ENCODE measurements at regions not wholly inside any gene's neighbourhood (a gene's known extent, or its start where the extent isn't known, plus 50 kb on each side); places are given as distances from the start of the nearest gene placed in this dataset.

GRCh38 chr7:68394131-68394530, 1204.1 kb upstream of the AUTS2 start:
- Mint-ChIP-seq H3K27me3 (no peaks in the 10 kb centered on the region), H3K36me3 (no peaks in the 10 kb centered on the region), H3K27ac (no peak overlapping the region), H3K4me3 (no peak overlapping the region), H3K9me3 (peaks cover 18 to 39% (median 22%) of the 10 kb centered on the region in 3 donors), H3K4me1 (no peaks in the 10 kb centered on the region)
- ATAC-seq (replicated peaks in 1 of 4) (no peak), DNase-seq (no peak)
- Histone ChIP-seq H3K36me3 (ENCODE audit: control insufficient read depth in 2 of 2, extremely low read depth in 1 of 2, insufficient read depth in 1 of 2, low read length in 1 of 2) (no peaks in the 10 kb centered on the region), H3K4me1 (ENCODE audit: control insufficient read depth in 1 of 2, extremely low read depth in 1 of 2, insufficient read depth in 2 of 2, low read length in 2 of 2) (no peaks in the 10 kb centered on the region), H3K27ac (ENCODE audit: low read length) (no peak overlapping the region), H3K27me3 (replicated peaks in 1 of 2; ENCODE audit: control insufficient read depth in 2 of 2, extremely low read depth in 1 of 2, insufficient read depth in 2 of 2, low read length in 1 of 2) (no peaks in the 10 kb centered on the region), H3K9me3 (peaks cover 3% of the 10 kb centered on the region), H3K4me3 (ENCODE audit: control insufficient read depth in 1 of 2, extremely low read depth in 1 of 2, low read length in 1 of 2) (no peak overlapping the region)
- 60% methylated on average over 1 of the region's 3 CpGs for WGBS (ENCODE audit: insufficient coverage)
- CTCF ChIA-PET: no interaction called here
- POLR2A ChIA-PET: no interaction called here

GRCh38 chr7:68399991-68400590, 1198.2 kb upstream of the AUTS2 start:
- 60% methylated on average over 1 of the region's 6 CpGs for WGBS (ENCODE audit: insufficient coverage)
- Histone ChIP-seq H3K9me3 (peaks cover 2% of the 10 kb centered on the region), H3K27ac (ENCODE audit: low read length) (no peak overlapping the region), H3K27me3 (replicated peaks in 1 of 2; ENCODE audit: control insufficient read depth in 2 of 2, extremely low read depth in 1 of 2, insufficient read depth in 2 of 2, low read length in 1 of 2) (no peaks in the 10 kb centered on the region), H3K4me3 (ENCODE audit: control insufficient read depth in 1 of 2, extremely low read depth in 1 of 2, low read length in 1 of 2) (no peak overlapping the region), H3K4me1 (ENCODE audit: control insufficient read depth in 1 of 2, extremely low read depth in 1 of 2, insufficient read depth in 2 of 2, low read length in 2 of 2) (no peaks in the 10 kb centered on the region), H3K36me3 (ENCODE audit: control insufficient read depth in 2 of 2, extremely low read depth in 1 of 2, insufficient read depth in 1 of 2, low read length in 1 of 2) (no peaks in the 10 kb centered on the region)
- Mint-ChIP-seq H3K4me3 (no peak overlapping the region), H3K27me3 (no peaks in the 10 kb centered on the region), H3K4me1 (no peaks in the 10 kb centered on the region), H3K36me3 (no peaks in the 10 kb centered on the region), H3K27ac (no peak overlapping the region), H3K9me3 (peaks cover 16 to 26% (median 21%) of the 10 kb centered on the region in 3 donors)
- DNase-seq (no peak), ATAC-seq (replicated peaks in 1 of 4) (no peak)
- POLR2A ChIA-PET: no interaction called here
- CTCF ChIA-PET: no interaction called here

- Histone ChIP-seq H3K4me3 (ENCODE audit: control insufficient read depth in 1 of 2, extremely low read depth in 1 of 2, low read length in 1 of 2) (no peak overlapping the region), H3K36me3 (ENCODE audit: control insufficient read depth in 2 of 2, extremely low read depth in 1 of 2, insufficient read depth in 1 of 2, low read length in 1 of 2) (no peaks in the 10 kb centered on the region), H3K4me1 (ENCODE audit: control insufficient read depth in 1 of 2, extremely low read depth in 1 of 2, insufficient read depth in 2 of 2, low read length in 2 of 2) (no peaks in the 10 kb centered on the region), H3K9me3 (peaks cover 2% of the 10 kb centered on the region), H3K27ac (ENCODE audit: low read length) (no peak overlapping the region), H3K27me3 (replicated peaks in 1 of 2; ENCODE audit: control insufficient read depth in 2 of 2, extremely low read depth in 1 of 2, insufficient read depth in 2 of 2, low read length in 1 of 2) (no peaks in the 10 kb centered on the region)
- Mint-ChIP-seq H3K36me3 (no peaks in the 10 kb centered on the region), H3K9me3 (peaks cover 19 to 30% (median 21%) of the 10 kb centered on the region in 3 donors), H3K27ac (no peak overlapping the region), H3K27me3 (no peaks in the 10 kb centered on the region), H3K4me3 (no peak overlapping the region), H3K4me1 (no peaks in the 10 kb centered on the region)
- ATAC-seq (replicated peaks in 1 of 4): no peak
- ChIA-PET CTCF (no interaction called here), POLR2A (no interaction called here)
- WGBS (ENCODE audit: insufficient coverage): 63% methylated on average over 1 of the region's 3 CpGs
- DNase-seq: no peak
These were observed 1197.5 kb upstream of the AUTS2 start for GRCh38 chr7:68400783-68401182.

- peaks cover 2% of the 10 kb centered on the region for H3K9me3 ChIP-seq
- ATAC-seq (replicated peaks in 1 of 4) (no peak), DNase-seq (no peak)
- CTCF ChIA-PET: no interaction called here
- H3K4me1 ChIP-seq (ENCODE audit: control insufficient read depth in 1 of 2, extremely low read depth in 1 of 2, insufficient read depth in 2 of 2, low read length in 2 of 2): no peaks in the 10 kb centered on the region
- H3K27me3 ChIP-seq (replicated peaks in 1 of 2; ENCODE audit: control insufficient read depth in 2 of 2, extremely low read depth in 1 of 2, insufficient read depth in 2 of 2, low read length in 1 of 2): no peaks in the 10 kb centered on the region
- H3K4me3 ChIP-seq (ENCODE audit: control insufficient read depth in 1 of 2, extremely low read depth in 1 of 2, low read length in 1 of 2): no peak overlapping the region
- Mint-ChIP-seq H3K4me3 (no peak overlapping the region), H3K27me3 (no peaks in the 10 kb centered on the region), H3K36me3 (no peaks in the 10 kb centered on the region), H3K9me3 (peaks cover 16 to 30% (median 21%) of the 10 kb centered on the region in 3 donors), H3K4me1 (no peaks in the 10 kb centered on the region), H3K27ac (no peak overlapping the region)
- H3K36me3 ChIP-seq (ENCODE audit: control insufficient read depth in 2 of 2, extremely low read depth in 1 of 2, insufficient read depth in 1 of 2, low read length in 1 of 2): no peaks in the 10 kb centered on the region
- POLR2A ChIA-PET: no interaction called here
- H3K27ac ChIP-seq (ENCODE audit: low read length): no peak overlapping the region
- no CpG with 5 or more reads among the region's 2 CpGs for WGBS (ENCODE audit: insufficient coverage)
These were observed 1197.0 kb upstream of the AUTS2 start for GRCh38 chr7:68401313-68401712.

- Mint-ChIP-seq H3K4me3 (no peak overlapping the region), H3K36me3 (no peaks in the 10 kb centered on the region), H3K9me3 (peaks cover 9 to 25% (median 12%) of the 10 kb centered on the region in 3 donors), H3K27ac (no peak overlapping the region), H3K27me3 (no peaks in the 10 kb centered on the region), H3K4me1 (no peaks in the 10 kb centered on the region)
- Histone ChIP-seq H3K4me3 (ENCODE audit: control insufficient read depth in 1 of 2, extremely low read depth in 1 of 2, low read length in 1 of 2) (no peak overlapping the region), H3K9me3 (peaks cover 2% of the 10 kb centered on the region), H3K36me3 (ENCODE audit: control insufficient read depth in 2 of 2, extremely low read depth in 1 of 2, insufficient read depth in 1 of 2, low read length in 1 of 2) (no peaks in the 10 kb centered on the region), H3K27ac (ENCODE audit: low read length) (no peak overlapping the region), H3K27me3 (replicated peaks in 1 of 2; ENCODE audit: control insufficient read depth in 2 of 2, extremely low read depth in 1 of 2, insufficient read depth in 2 of 2, low read length in 1 of 2) (no peaks in the 10 kb centered on the region), H3K4me1 (ENCODE audit: control insufficient read depth in 1 of 2, extremely low read depth in 1 of 2, insufficient read depth in 2 of 2, low read length in 2 of 2) (no peaks in the 10 kb centered on the region)
- CTCF ChIA-PET: no interaction called here
- 56% methylated on average over 4 of the region's 4 CpGs for WGBS (ENCODE audit: insufficient coverage)
- POLR2A ChIA-PET: no interaction called here
- DNase-seq (no peak), ATAC-seq (replicated peaks in 1 of 4) (no peak)
These were observed 1191.8 kb upstream of the AUTS2 start for GRCh38 chr7:68406480-68406879.

- ATAC-seq (replicated peaks in 1 of 4) (no peak), DNase-seq (no peak)
- CTCF ChIA-PET: no interaction called here
- Mint-ChIP-seq H3K36me3 (no peaks in the 10 kb centered on the region), H3K4me1 (no peaks in the 10 kb centered on the region), H3K4me3 (no peak overlapping the region), H3K27ac (no peak overlapping the region), H3K9me3 (peaks cover 11 to 28% (median 12%) of the 10 kb centered on the region in 3 donors), H3K27me3 (no peaks in the 10 kb centered on the region)
- POLR2A ChIA-PET: no interaction called here
- H3K9me3 ChIP-seq: peaks cover 2% of the 10 kb centered on the region
- H3K4me1 ChIP-seq (ENCODE audit: control insufficient read depth in 1 of 2, extremely low read depth in 1 of 2, insufficient read depth in 2 of 2, low read length in 2 of 2): no peaks in the 10 kb centered on the region
- no peaks in the 10 kb centered on the region for H3K36me3 ChIP-seq (ENCODE audit: control insufficient read depth in 2 of 2, extremely low read depth in 1 of 2, insufficient read depth in 1 of 2, low read length in 1 of 2)
- no peaks in the 10 kb centered on the region for H3K27me3 ChIP-seq (replicated peaks in 1 of 2; ENCODE audit: control insufficient read depth in 2 of 2, extremely low read depth in 1 of 2, insufficient read depth in 2 of 2, low read length in 1 of 2)
- no peak overlapping the region for H3K4me3 ChIP-seq (ENCODE audit: control insufficient read depth in 1 of 2, extremely low read depth in 1 of 2, low read length in 1 of 2)
- H3K27ac ChIP-seq (ENCODE audit: low read length): no peak overlapping the region
These were observed 1190.8 kb upstream of the AUTS2 start for GRCh38 chr7:68407460-68407859.

GRCh38 chr7:68408873-68409272, 1189.4 kb upstream of the AUTS2 start:
- ChIA-PET POLR2A (no interaction called here), CTCF (no interaction called here)
- no peak overlapping the region for H3K4me3 Mint-ChIP-seq
- no CpG with 5 or more reads among the region's 1 CpG for WGBS (ENCODE audit: insufficient coverage)
- no peaks in the 10 kb centered on the region for H3K36me3 Mint-ChIP-seq
- Histone ChIP-seq H3K36me3 (ENCODE audit: control insufficient read depth in 2 of 2, extremely low read depth in 1 of 2, insufficient read depth in 1 of 2, low read length in 1 of 2) (no peaks in the 10 kb centered on the region), H3K9me3 (no peaks in the 10 kb centered on the region), H3K27me3 (replicated peaks in 1 of 2; ENCODE audit: control insufficient read depth in 2 of 2, extremely low read depth in 1 of 2, insufficient read depth in 2 of 2, low read length in 1 of 2) (no peaks in the 10 kb centered on the region), H3K4me1 (ENCODE audit: control insufficient read depth in 1 of 2, extremely low read depth in 1 of 2, insufficient read depth in 2 of 2, low read length in 2 of 2) (no peaks in the 10 kb centered on the region), H3K4me3 (ENCODE audit: control insufficient read depth in 1 of 2, extremely low read depth in 1 of 2, low read length in 1 of 2) (no peak overlapping the region), H3K27ac (ENCODE audit: low read length) (no peak overlapping the region)
- no peak overlapping the region for H3K27ac Mint-ChIP-seq
- H3K4me1 Mint-ChIP-seq: no peaks in the 10 kb centered on the region
- DNase-seq (no peak), ATAC-seq (replicated peaks in 1 of 4) (no peak)
- peaks cover 9 to 22% (median 9%) of the 10 kb centered on the region in 3 donors for H3K9me3 Mint-ChIP-seq
- no peaks in the 10 kb centered on the region for H3K27me3 Mint-ChIP-seq
